Endothelial cell of umbilical vein (primary cell): ENCODE measurements at regions not wholly inside any gene's neighbourhood (a gene's known extent, or its start where the extent isn't known, plus 50 kb on each side); places are given as distances from the start of the nearest gene placed in this dataset.

Source experiments
- BruUV-seq: library from RNA; stranded (reverse); fragments of 400-500 nt; replicated peaks from 2 replicates; lab custom pipeline; 2021; lab: Mats Ljungman, UMichigan
- CTCF ChIA-PET: fragments of 300-600, 350-600 bp; sonication (Branson Sonifier 250); formaldehyde crosslinking; loops from one replicate; lab custom pipeline; 2021; ENCODE audit warnings: antibody characterized with exemption, inconsistent platforms; lab: Charles Lee
- POLR2A ChIA-PET: fragments of 300-600, 350-600 bp; sonication (Branson Sonifier 250); formaldehyde crosslinking; loops from one replicate; lab custom pipeline; 2021; ENCODE audit warnings: antibody characterized with exemption, inconsistent platforms; lab: Charles Lee
- DNase-seq: peaks from one replicate; pipeline ENCODE4 v3.0.0-alpha.2; 2011; ENCODE audit warnings: low read depth, low spot score
- FAIRE-seq: peaks from 2 replicates; lab custom pipeline; 2011; peaks lifted over from hg19 to GRCh38; lab: Jason Lieb, UNC
- H2AFZ ChIP-seq: 2 replicates; pipeline ENCODE4 v1.6.0; 2012; ENCODE audit warnings: low read depth, low read length, control low read depth, inconsistent platforms
- H3K27ac ChIP-seq: 2 replicates; pipeline ENCODE4 v1.5.1; 2011; ENCODE audit warnings: low read depth, mild to moderate bottlenecking, control low read depth, low read length, moderate library complexity; ENCODE audit not compliant: insufficient read depth
- H3K27me3 ChIP-seq, 2 experiments: 2 replicates each; pipeline versions ENCODE4 v1.6.0 to v1.6.1; 2011; ENCODE audit warnings: low read length in 2 of 2, mixed read lengths in 1 of 2; ENCODE audit not compliant: control insufficient read depth in 2 of 2, insufficient read depth in 2 of 2
- H3K36me3 ChIP-seq, 2 experiments: 2 replicates in 1 of 2; 3 replicates in 1 of 2; pipeline ENCODE4 v1.5.1; 2011; ENCODE audit warnings: low read length in 2 of 2, mild to moderate bottlenecking in 1 of 2, moderate library complexity in 1 of 2; ENCODE audit not compliant: control insufficient read depth in 2 of 2, insufficient read depth in 2 of 2; ENCODE audit errors: extremely low read depth in 1 of 2
- H3K4me1 ChIP-seq: 3 replicates; pipeline ENCODE4 v1.5.1; 2011; ENCODE audit warnings: mild to moderate bottlenecking, low read length; ENCODE audit not compliant: control insufficient read depth, insufficient read depth; ENCODE audit errors: extremely low read depth
- H3K4me2 ChIP-seq: 2 replicates; pipeline ENCODE4 v1.6.1; 2011; ENCODE audit warnings: low read length, control low read depth, mixed read lengths; ENCODE audit not compliant: insufficient read depth
- H3K4me3 ChIP-seq, 3 experiments: fragments of 200-600 bp in 1 of 3; sonication (generic), shearing (Covaris generic) in 1 of 3; replicated peaks in 1 of 3; 2 replicates each; pipeline ENCODE4 v1.5.1; 2011 to 2016; ENCODE audit warnings: control low read depth in 3 of 3, low read length in 3 of 3, mild to moderate bottlenecking in 2 of 3, inconsistent platforms in 1 of 3, low read depth in 1 of 3, moderate library complexity in 1 of 3; ENCODE audit not compliant: insufficient read depth in 1 of 3
- H3K79me2 ChIP-seq: 2 replicates; pipeline ENCODE4 v1.6.0; 2012; ENCODE audit warnings: low read length, inconsistent platforms; ENCODE audit not compliant: control insufficient read depth, insufficient read depth
- H3K9ac ChIP-seq: replicated peaks from 2 replicates; pipeline ENCODE3; 2011; ENCODE audit warnings: low read length, control low read depth; ENCODE audit not compliant: insufficient read depth; ENCODE audit errors: extremely low read depth
- H3K9me1 ChIP-seq: replicated peaks from 3 replicates; pipeline ENCODE4 v1.6.0; 2011; ENCODE audit warnings: mild to moderate bottlenecking, low read length; ENCODE audit not compliant: control insufficient read depth, insufficient read depth; ENCODE audit errors: extremely low read depth
- H3K9me3 ChIP-seq: replicated peaks from 2 replicates; pipeline ENCODE4 v1.5.1; 2012; ENCODE audit warnings: low read length, inconsistent platforms; ENCODE audit not compliant: control insufficient read depth, insufficient read depth
- H4K20me1 ChIP-seq: replicated peaks from 2 replicates; pipeline ENCODE3; 2011; ENCODE audit warnings: mild to moderate bottlenecking, low read length; ENCODE audit not compliant: control insufficient read depth, insufficient read depth; ENCODE audit errors: extremely low read depth
- CTCF ChIP-seq, 2 donors: IDR thresholded peaks; 1 replicate in 1 of 2; 2 replicates in 1 of 2; pipeline ENCODE4 v1.5.1; 2011; ENCODE audit warnings: low read length in 2 of 2, mild to moderate bottlenecking in 2 of 2, moderate library complexity in 2 of 2, control low read depth in 1 of 2, inconsistent platforms in 1 of 2, low read depth in 1 of 2; ENCODE audit not compliant: insufficient read depth in 1 of 2; ENCODE audit errors: extremely low read depth in 1 of 2
- EZH2 ChIP-seq: IDR thresholded peaks from 2 replicates; pipeline ENCODE4 v1.6.1; 2012; ENCODE audit warnings: borderline replicate concordance, low read depth, mild to moderate bottlenecking, moderate library complexity, low read length, inconsistent platforms; ENCODE audit not compliant: severe bottlenecking
- GATA2 ChIP-seq: IDR thresholded peaks from 2 replicates; pipeline ENCODE4 v1.7.0; 2011; ENCODE audit warnings: low read depth, mild to moderate bottlenecking, moderate library complexity, mixed read lengths, low read length; ENCODE audit not compliant: insufficient read length, insufficient read depth
- JUN ChIP-seq: IDR thresholded peaks from 2 replicates; pipeline ENCODE4 v1.6.1; 2011; ENCODE audit warnings: borderline replicate concordance, low read depth; ENCODE audit not compliant: insufficient read length, insufficient read depth
- MAX ChIP-seq: IDR thresholded peaks from 2 replicates; pipeline ENCODE4 v1.6.1; 2011; ENCODE audit not compliant: insufficient read depth, insufficient read length
- MYC ChIP-seq: IDR thresholded peaks from one replicate; pipeline ENCODE4 v1.6.1; 2011; ENCODE audit warnings: mild to moderate bottlenecking, low read depth, low read length
- POLR2A ChIP-seq: IDR thresholded peaks from 2 replicates; pipeline ENCODE4 v1.6.1; 2012; ENCODE audit warnings: low read depth, mild to moderate bottlenecking, control low read depth, low read length
- POLR2AphosphoS5 ChIP-seq: IDR thresholded peaks from 2 replicates; pipeline ENCODE4 v1.6.1; 2012; ENCODE audit warnings: low read depth, mild to moderate bottlenecking, control low read depth, low read length, moderate library complexity; ENCODE audit not compliant: insufficient read depth
- dilution Hi-C: fragments of 300-500 bp; cut with MboI; formaldehyde crosslinking; loops from one replicate; pipeline ENCODE4 v1.15.0; 2019; ENCODE audit warnings: low sequenced_read_pairs; ENCODE audit not compliant: extremely low pct_ligation_motif_present
- intact Hi-C: fragments of 100-400 bp; cut with micrococcal nuclease; formaldehyde crosslinking; loops from one replicate; pipeline ENCODE4 v1.10.0; 2022

- no peaks in the 10 kb centered on the region for H3K4me1 ChIP-seq
- peaks cover 8 to 10% of the 10 kb centered on the region in 2 experiments for H3K27me3 ChIP-seq
- H3K4me2 ChIP-seq: no peak overlapping the region
- DNase-seq: no peak
- no peaks in the 10 kb centered on the region for H3K9me3 ChIP-seq
- no peaks in the 10 kb centered on the region for H4K20me1 ChIP-seq
- intact Hi-C loops: no loop called here
- H3K27ac ChIP-seq: no peak overlapping the region
- no peak overlapping the region for H2AFZ ChIP-seq
- no peak for FAIRE-seq
- no peak overlapping the region for H3K9ac ChIP-seq
- no TSS peak for BruUV-seq
- dilution Hi-C loops: no loop called here
- CTCF ChIA-PET: no interaction called here
- no peaks in the 10 kb centered on the region for H3K79me2 ChIP-seq
- H3K4me3 ChIP-seq: no peak overlapping the region
- TF ChIP-seq CTCF (IDR thresholded peaks at IDR 0.05; ENCODE audit: extremely low read depth in 1 of 2, insufficient read depth in 1 of 2, low read depth in 1 of 2, low read length in 2 of 2) (no peak), MAX (no peak), POLR2A (no peak), GATA2 (no peak), MYC (no peak), POLR2AphosphoS5 (no peak), EZH2 (no peak), JUN (no peak)
- no peaks in the 10 kb centered on the region for H3K36me3 ChIP-seq
- POLR2A ChIA-PET: no interaction called here
- H3K9me1 ChIP-seq: no peaks in the 10 kb centered on the region
Measured at GRCh38 chr11:27777033-27777432, 76.8 kb upstream of the BDNF start.
